K562 (cell line): ENCODE measurements at regions not wholly inside any gene's neighbourhood (a gene's known extent, or its start where the extent isn't known, plus 50 kb on each side); places are given as distances from the start of the nearest gene placed in this dataset.

Source experiments
- BCL6 ChIP-seq: fragments of 250-450 bp; sonication (Bioruptor Pico); IDR thresholded peaks from 2 replicates; pipeline ENCODE4 v1.4.0; 2020
- EGR1 ChIP-seq: fragments of 450-650 bp; conservative IDR thresholded peaks from 2 replicates; pipeline ENCODE4 v1.6.1; 2017; ENCODE audit warnings: mild to moderate bottlenecking
- EZH2 ChIP-seq: IDR thresholded peaks from 2 replicates; pipeline ENCODE4 v1.6.1; 2012; ENCODE audit warnings: low read depth, mild to moderate bottlenecking, inconsistent platforms, low read length, borderline replicate concordance
- MIER1 ChIP-seq: fragments of 450-650 bp; IDR thresholded peaks from 2 replicates; pipeline ENCODE4 v1.6.1; 2016; ENCODE audit warnings: antibody characterized with exemption, mild to moderate bottlenecking, low read depth
- NBN ChIP-seq: fragments of 450-650 bp; IDR thresholded peaks from 2 replicates; pipeline ENCODE4 v1.6.1; 2016; ENCODE audit warnings: low read depth, mild to moderate bottlenecking
- PHTF2 ChIP-seq: fragments of 250-450 bp; sonication (Bioruptor Pico); IDR thresholded peaks from 2 replicates; pipeline ENCODE4 v1.5.0; 2021; ENCODE audit warnings: mild to moderate bottlenecking
- PREB ChIP-seq: sonication (generic); formaldehyde crosslinking; IDR thresholded peaks from 2 replicates; pipeline ENCODE4 v1.8.1; 2023; ENCODE audit warnings: mild to moderate bottlenecking, missing genetic modification reagents
- RBM17 ChIP-seq: fragments of 200-400 bp; formaldehyde crosslinking; IDR thresholded peaks from 2 replicates; pipeline ENCODE4 v1.6.1; 2017; ENCODE audit warnings: low read depth, mild to moderate bottlenecking, low read length, borderline replicate concordance
- ZFX ChIP-seq: sonication (generic); formaldehyde crosslinking; IDR thresholded peaks from 2 replicates; pipeline ENCODE4 v1.8.0; 2022; ENCODE audit warnings: mild to moderate bottlenecking, missing genetic modification reagents, moderate library complexity
- ZNF253 ChIP-seq: fragments of 250-450 bp; sonication (Bioruptor Pico); conservative IDR thresholded peaks from 2 replicates; pipeline ENCODE4 v1.6.1; 2021; ENCODE audit warnings: mild to moderate bottlenecking
- ZNF592 ChIP-seq: fragments of 450-650 bp; IDR thresholded peaks from 2 replicates; pipeline ENCODE4 v1.6.1; 2017; ENCODE audit warnings: antibody characterized with exemption, mild to moderate bottlenecking

- TF ChIP-seq MIER1 (no peak), RBM17 (no peak), NBN (no peak), PHTF2 (no peak), ZNF592 (no peak), PREB (CRISPR knock-in tag) (no peak), ZNF253 (no peak), ZFX (no peak), EGR1 (no peak), EZH2 (no peak), BCL6 (CRISPR knock-in tag) (no peak)
Observed at GRCh38 chr20:48468571-48468970, 359.2 kb downstream of the PREX1 start.
